A673 (cell line): ENCODE measurements at regions not wholly inside any gene's neighbourhood (a gene's known extent, or its start where the extent isn't known, plus 50 kb on each side); places are given as distances from the start of the nearest gene placed in this dataset.

Experiments
- EZH2 ChIP-seq: fragments of 200-600 bp; sonication (generic); IDR thresholded peaks from 2 replicates; pipeline ENCODE4 v1.6.1; 2017; ENCODE audit warnings: borderline replicate concordance, low read depth, mild to moderate bottlenecking, mixed read lengths, antibody characterized with exemption, low read length; ENCODE audit not compliant: poor library complexity, severe bottlenecking
- TF ChIP-seq, protein P1 (sequence below): fragments of 300-800, 200-600 bp; sonication (generic); conservative IDR thresholded peaks from 2 replicates; pipeline ENCODE4 v1.5.1; 2017; ENCODE audit warnings: low read depth, mild to moderate bottlenecking, antibody characterized with exemption, low read length, moderate library complexity, mixed read lengths

DNA sequence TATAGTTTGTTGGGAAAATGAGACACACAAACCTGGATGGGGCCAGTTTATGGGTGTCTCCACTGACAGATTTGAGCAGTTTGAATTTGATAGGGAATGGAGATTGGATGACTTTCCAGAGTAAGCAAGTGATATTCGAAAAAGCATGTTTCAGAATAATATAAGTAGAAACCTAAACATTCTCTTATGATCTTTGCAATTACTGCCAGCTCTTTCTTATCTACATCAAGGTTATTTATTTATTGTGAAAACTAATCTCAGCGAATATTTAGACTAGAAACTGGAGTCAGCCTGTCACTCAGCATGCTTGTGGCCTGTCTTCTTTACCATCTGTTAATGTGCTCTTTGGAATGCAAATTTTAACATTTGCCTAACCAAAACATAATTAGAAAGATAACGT is 57.8 kb upstream of the SPPL2A start:
- no peak for TF ChIP-seq EZH2
- TF ChIP-seq, protein P1, sequence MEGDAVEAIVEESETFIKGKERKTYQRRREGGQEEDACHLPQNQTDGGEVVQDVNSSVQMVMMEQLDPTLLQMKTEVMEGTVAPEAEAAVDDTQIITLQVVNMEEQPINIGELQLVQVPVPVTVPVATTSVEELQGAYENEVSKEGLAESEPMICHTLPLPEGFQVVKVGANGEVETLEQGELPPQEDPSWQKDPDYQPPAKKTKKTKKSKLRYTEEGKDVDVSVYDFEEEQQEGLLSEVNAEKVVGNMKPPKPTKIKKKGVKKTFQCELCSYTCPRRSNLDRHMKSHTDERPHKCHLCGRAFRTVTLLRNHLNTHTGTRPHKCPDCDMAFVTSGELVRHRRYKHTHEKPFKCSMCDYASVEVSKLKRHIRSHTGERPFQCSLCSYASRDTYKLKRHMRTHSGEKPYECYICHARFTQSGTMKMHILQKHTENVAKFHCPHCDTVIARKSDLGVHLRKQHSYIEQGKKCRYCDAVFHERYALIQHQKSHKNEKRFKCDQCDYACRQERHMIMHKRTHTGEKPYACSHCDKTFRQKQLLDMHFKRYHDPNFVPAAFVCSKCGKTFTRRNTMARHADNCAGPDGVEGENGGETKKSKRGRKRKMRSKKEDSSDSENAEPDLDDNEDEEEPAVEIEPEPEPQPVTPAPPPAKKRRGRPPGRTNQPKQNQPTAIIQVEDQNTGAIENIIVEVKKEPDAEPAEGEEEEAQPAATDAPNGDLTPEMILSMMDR = no peak
